ENCODE measurements at regions not wholly inside any gene's neighbourhood (a gene's known extent, or its start where the extent isn't known, plus 50 kb on each side); places are given as distances from the start of the nearest gene placed in this dataset.

DNA sequence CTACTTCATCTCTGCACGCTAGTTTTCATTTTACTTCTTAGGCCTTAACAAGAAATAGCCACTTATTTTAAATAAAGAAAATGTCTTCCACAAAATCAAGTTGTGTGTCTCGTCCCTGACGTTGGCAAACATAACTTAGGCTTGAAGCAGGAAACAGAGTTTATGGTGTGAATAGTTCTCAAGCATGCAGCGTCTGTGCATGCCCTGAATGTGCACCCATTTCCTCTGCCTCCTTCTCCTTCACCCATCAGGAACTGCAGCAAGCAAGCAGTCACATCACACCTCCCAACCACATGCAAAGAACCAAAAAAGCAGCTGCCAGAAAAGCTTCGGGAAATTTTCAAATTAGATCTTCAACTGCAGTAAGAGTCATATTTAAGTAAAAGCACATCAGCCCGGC is 424.0 kb upstream of the IRX4 start:
- H3K4me3 ChIP-seq (ENCODE audit: low read length in 2 of 2), result no peak overlapping the region
- no peak for DNase-seq (ENCODE audit: low read depth in 6 of 9, low spot score in 9 of 9)
- H3K4me1 ChIP-seq (ENCODE audit: control insufficient read depth in 2 of 2, insufficient read depth in 2 of 2, low read length in 2 of 2), result peaks cover 0 to 2% of the 10 kb centered on the region in 2 donors
- 84% methylated on average over 6 of the region's 6 CpGs for WGBS
- H3K27ac ChIP-seq (ENCODE audit: low read depth in 1 of 2, low read length in 1 of 2), result no peak overlapping the region
- H3K27me3 ChIP-seq (ENCODE audit: control insufficient read depth in 2 of 2, insufficient read depth in 1 of 2, low read length in 1 of 2), result no peaks in the 10 kb centered on the region
- no peaks in the 10 kb centered on the region for H3K36me3 ChIP-seq (ENCODE audit: control insufficient read depth in 2 of 2, insufficient read depth in 2 of 2, low read length in 1 of 2)
- no peaks in the 10 kb centered on the region for H3K9me3 ChIP-seq (ENCODE audit: control insufficient read depth in 2 of 2, insufficient read depth in 1 of 2, low read length in 1 of 2)

DNA sequence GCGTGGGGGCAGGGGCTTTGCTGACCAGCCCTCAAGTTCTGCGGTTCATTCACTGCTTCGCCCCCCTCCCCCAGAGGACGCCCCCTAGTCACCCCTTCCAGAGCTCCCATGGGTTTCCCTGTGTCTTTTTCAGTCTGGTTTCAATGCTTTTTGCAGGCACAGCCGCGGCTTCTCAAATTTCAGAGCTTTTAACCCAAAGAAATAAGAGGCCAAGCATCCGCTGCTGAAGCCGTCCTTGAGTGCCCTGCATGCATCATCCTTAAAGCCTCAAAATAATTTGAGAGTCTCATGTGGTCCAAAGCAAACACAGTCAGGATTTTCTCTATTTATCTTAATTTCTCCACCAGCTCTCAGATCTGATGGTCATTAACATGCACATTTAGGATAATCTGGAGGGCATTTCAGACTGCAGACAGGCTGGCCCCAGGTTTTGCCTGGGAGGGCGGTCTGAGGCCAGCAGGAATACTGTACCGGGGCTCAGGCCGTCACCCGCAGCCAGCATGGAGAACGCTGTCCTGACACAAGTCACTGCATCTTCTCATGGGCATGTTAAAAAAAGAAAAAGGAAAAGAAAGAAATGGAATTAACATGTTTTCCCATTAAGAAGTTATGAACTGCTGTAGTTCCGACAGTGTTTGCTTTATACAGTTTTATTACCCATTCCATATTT is 420.8 kb upstream of the IRX4 start:
- H3K9me3 ChIP-seq (ENCODE audit: control insufficient read depth in 2 of 2, insufficient read depth in 1 of 2, low read length in 1 of 2), result no peaks in the 10 kb centered on the region
- peaks cover 0 to 2% of the 10 kb centered on the region in 2 donors for H3K4me1 ChIP-seq (ENCODE audit: control insufficient read depth in 2 of 2, insufficient read depth in 2 of 2, low read length in 2 of 2)
- WGBS, result 77% methylated on average over 14 of the region's 14 CpGs
- H3K27me3 ChIP-seq (ENCODE audit: control insufficient read depth in 2 of 2, insufficient read depth in 1 of 2, low read length in 1 of 2), result no peaks in the 10 kb centered on the region
- no peak overlapping the region for H3K27ac ChIP-seq (ENCODE audit: low read depth in 1 of 2, low read length in 1 of 2)
- H3K4me3 ChIP-seq (ENCODE audit: low read length in 2 of 2), result no peak overlapping the region
- no peak for DNase-seq (ENCODE audit: low read depth in 6 of 9, low spot score in 9 of 9)
- no peaks in the 10 kb centered on the region for H3K36me3 ChIP-seq (ENCODE audit: control insufficient read depth in 2 of 2, insufficient read depth in 2 of 2, low read length in 1 of 2)

- H3K4me1 ChIP-seq (ENCODE audit: control insufficient read depth in 2 of 2, insufficient read depth in 2 of 2, low read length in 2 of 2), result peaks cover 0 to 2% of the 10 kb centered on the region in 2 donors
- 87% methylated on average over 16 of the region's 16 CpGs for WGBS
Measured at GRCh38 chr5:2302169-2302568, 419.4 kb upstream of the IRX4 start.

GRCh38 chr5:2300861-2301574 is 418.3 kb upstream of the IRX4 start:
- WGBS, result 95% methylated on average over 22 of the region's 22 CpGs
- H3K36me3 ChIP-seq (ENCODE audit: control insufficient read depth in 2 of 2, insufficient read depth in 2 of 2, low read length in 1 of 2), result no peaks in the 10 kb centered on the region
- H3K4me3 ChIP-seq (ENCODE audit: low read length in 2 of 2), result no peak overlapping the region
- H3K9me3 ChIP-seq (ENCODE audit: control insufficient read depth in 2 of 2, insufficient read depth in 1 of 2, low read length in 1 of 2), result no peaks in the 10 kb centered on the region
- H3K27me3 ChIP-seq (ENCODE audit: control insufficient read depth in 2 of 2, insufficient read depth in 1 of 2, low read length in 1 of 2), result no peaks in the 10 kb centered on the region
- no peak for DNase-seq (ENCODE audit: low read depth in 6 of 9, low spot score in 9 of 9)
- no peak overlapping the region for H3K27ac ChIP-seq (ENCODE audit: low read depth in 1 of 2, low read length in 1 of 2)
- H3K4me1 ChIP-seq (ENCODE audit: control insufficient read depth in 2 of 2, insufficient read depth in 2 of 2, low read length in 2 of 2), result peaks cover 0 to 2% of the 10 kb centered on the region in 2 donors

More at GRCh38 chr5:2302169-2302568, 419.4 kb upstream of the IRX4 start:
- Histone ChIP-seq H3K4me3 (ENCODE audit: low read length in 2 of 2) (no peak overlapping the region), H3K36me3 (ENCODE audit: control insufficient read depth in 2 of 2, insufficient read depth in 2 of 2, low read length in 1 of 2) (no peaks in the 10 kb centered on the region), H3K27ac (ENCODE audit: low read depth in 1 of 2, low read length in 1 of 2) (no peak overlapping the region), H3K27me3 (ENCODE audit: control insufficient read depth in 2 of 2, insufficient read depth in 1 of 2, low read length in 1 of 2) (no peaks in the 10 kb centered on the region), H3K9me3 (ENCODE audit: control insufficient read depth in 2 of 2, insufficient read depth in 1 of 2, low read length in 1 of 2) (no peaks in the 10 kb centered on the region)
- DNase-seq (ENCODE audit: low read depth in 6 of 9, low spot score in 9 of 9), result no peak

DNA sequence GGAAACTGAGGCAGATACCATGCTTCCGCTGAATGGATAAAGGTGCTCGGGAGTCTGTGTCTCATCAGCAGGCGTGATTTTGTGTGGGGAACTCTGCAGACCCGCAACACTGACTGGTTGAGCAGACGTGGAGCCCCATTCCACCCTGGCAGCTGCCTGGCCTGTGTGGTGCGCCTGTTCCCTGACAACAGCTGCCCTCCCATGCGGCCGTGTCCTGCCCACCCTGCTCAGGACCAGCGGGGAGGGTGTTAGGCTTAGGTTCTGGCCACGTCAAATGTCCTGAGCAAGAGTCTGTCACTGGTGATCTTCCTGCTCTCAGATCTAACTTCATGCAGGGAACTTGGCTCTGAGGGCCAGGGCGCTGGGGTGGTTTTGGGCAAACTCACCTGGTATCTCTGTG is 417.7 kb upstream of the IRX4 start:
- H3K4me3 ChIP-seq (ENCODE audit: low read length in 2 of 2), result no peak overlapping the region
- no peaks in the 10 kb centered on the region for H3K27me3 ChIP-seq (ENCODE audit: control insufficient read depth in 2 of 2, insufficient read depth in 1 of 2, low read length in 1 of 2)
- 96% methylated on average over 11 of the region's 11 CpGs for WGBS
- H3K27ac ChIP-seq (ENCODE audit: low read depth in 1 of 2, low read length in 1 of 2), result no peak overlapping the region
- no peaks in the 10 kb centered on the region for H3K36me3 ChIP-seq (ENCODE audit: control insufficient read depth in 2 of 2, insufficient read depth in 2 of 2, low read length in 1 of 2)
- H3K9me3 ChIP-seq (ENCODE audit: control insufficient read depth in 2 of 2, insufficient read depth in 1 of 2, low read length in 1 of 2), result no peaks in the 10 kb centered on the region
- DNase-seq (ENCODE audit: low read depth in 6 of 9, low spot score in 9 of 9), result no peak
- peaks cover 0 to 2% of the 10 kb centered on the region in 2 donors for H3K4me1 ChIP-seq (ENCODE audit: control insufficient read depth in 2 of 2, insufficient read depth in 2 of 2, low read length in 2 of 2)

- DNase-seq (ENCODE audit: low read depth in 6 of 9, low spot score in 9 of 9), result no peak
- 61% methylated on average over 19 of the region's 19 CpGs for WGBS
- H3K27ac ChIP-seq (ENCODE audit: low read depth in 1 of 2, low read length in 1 of 2), result no peak overlapping the region
- peaks cover 0 to 2% of the 10 kb centered on the region in 2 donors for H3K4me1 ChIP-seq (ENCODE audit: control insufficient read depth in 2 of 2, insufficient read depth in 2 of 2, low read length in 2 of 2)
- H3K36me3 ChIP-seq (ENCODE audit: control insufficient read depth in 2 of 2, insufficient read depth in 2 of 2, low read length in 1 of 2), result no peaks in the 10 kb centered on the region
- H3K9me3 ChIP-seq (ENCODE audit: control insufficient read depth in 2 of 2, insufficient read depth in 1 of 2, low read length in 1 of 2), result no peaks in the 10 kb centered on the region
- no peak overlapping the region for H3K4me3 ChIP-seq (ENCODE audit: low read length in 2 of 2)
- H3K27me3 ChIP-seq (ENCODE audit: control insufficient read depth in 2 of 2, insufficient read depth in 1 of 2, low read length in 1 of 2), result no peaks in the 10 kb centered on the region
Measured at GRCh38 chr5:2299388-2300220, 416.9 kb upstream of the IRX4 start.

DNA sequence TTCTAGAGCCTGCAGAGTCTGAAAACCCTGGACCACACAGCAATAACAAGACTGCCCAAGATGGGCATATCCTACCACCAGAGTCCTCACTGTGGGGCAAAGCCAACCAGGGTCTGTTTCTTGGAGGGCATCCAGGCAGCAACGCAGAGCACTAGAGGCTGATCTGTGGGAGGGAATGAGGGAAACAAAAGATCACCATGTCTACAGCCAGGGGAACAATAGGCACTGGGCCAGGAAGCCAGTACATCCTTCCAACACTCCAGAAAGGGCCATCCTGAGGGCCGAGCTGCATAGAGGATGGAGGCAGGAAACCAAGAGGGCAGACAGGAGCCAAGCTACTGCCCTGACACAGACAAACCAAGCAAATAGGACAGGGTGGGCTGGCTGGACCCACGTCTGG is 416.1 kb upstream of the IRX4 start:
- no peak for DNase-seq (ENCODE audit: low read depth in 6 of 9, low spot score in 9 of 9)
- peaks cover 0 to 2% of the 10 kb centered on the region in 2 donors for H3K4me1 ChIP-seq (ENCODE audit: control insufficient read depth in 2 of 2, insufficient read depth in 2 of 2, low read length in 2 of 2)
- H3K9me3 ChIP-seq (ENCODE audit: control insufficient read depth in 2 of 2, insufficient read depth in 1 of 2, low read length in 1 of 2), result no peaks in the 10 kb centered on the region
- H3K27me3 ChIP-seq (ENCODE audit: control insufficient read depth in 2 of 2, insufficient read depth in 1 of 2, low read length in 1 of 2), result no peaks in the 10 kb centered on the region
- no peak overlapping the region for H3K27ac ChIP-seq (ENCODE audit: low read depth in 1 of 2, low read length in 1 of 2)
- WGBS, result 25% methylated on average over 3 of the region's 3 CpGs
- no peak overlapping the region for H3K4me3 ChIP-seq (ENCODE audit: low read length in 2 of 2)
- no peaks in the 10 kb centered on the region for H3K36me3 ChIP-seq (ENCODE audit: control insufficient read depth in 2 of 2, insufficient read depth in 2 of 2, low read length in 1 of 2)

- H3K4me3 ChIP-seq (ENCODE audit: low read length in 2 of 2), result no peak overlapping the region
- H3K4me1 ChIP-seq (ENCODE audit: control insufficient read depth in 2 of 2, insufficient read depth in 2 of 2, low read length in 2 of 2), result no peaks in the 10 kb centered on the region
- H3K9me3 ChIP-seq (ENCODE audit: control insufficient read depth in 2 of 2, insufficient read depth in 1 of 2, low read length in 1 of 2), result no peaks in the 10 kb centered on the region
- WGBS, result 92% methylated on average over 13 of the region's 13 CpGs
- H3K27ac ChIP-seq (ENCODE audit: low read depth in 1 of 2, low read length in 1 of 2), result no peak overlapping the region
- DNase-seq (ENCODE audit: low read depth in 6 of 9, low spot score in 9 of 9), result no peak
- H3K36me3 ChIP-seq (ENCODE audit: control insufficient read depth in 2 of 2, insufficient read depth in 2 of 2, low read length in 1 of 2), result no peaks in the 10 kb centered on the region
- H3K27me3 ChIP-seq (ENCODE audit: control insufficient read depth in 2 of 2, insufficient read depth in 1 of 2, low read length in 1 of 2), result no peaks in the 10 kb centered on the region
Measured at GRCh38 chr5:2297991-2298390, 415.3 kb upstream of the IRX4 start.

- no peak overlapping the region for H3K27ac ChIP-seq (ENCODE audit: low read depth in 1 of 2, low read length in 1 of 2)
- no peaks in the 10 kb centered on the region for H3K36me3 ChIP-seq (ENCODE audit: control insufficient read depth in 2 of 2, insufficient read depth in 2 of 2, low read length in 1 of 2)
- DNase-seq (ENCODE audit: low read depth in 6 of 9, low spot score in 9 of 9), result no peak
- H3K27me3 ChIP-seq (ENCODE audit: control insufficient read depth in 2 of 2, insufficient read depth in 1 of 2, low read length in 1 of 2), result no peaks in the 10 kb centered on the region
- 92% methylated on average over 13 of the region's 13 CpGs for WGBS
- no peaks in the 10 kb centered on the region for H3K9me3 ChIP-seq (ENCODE audit: control insufficient read depth in 2 of 2, insufficient read depth in 1 of 2, low read length in 1 of 2)
- no peaks in the 10 kb centered on the region for H3K4me1 ChIP-seq (ENCODE audit: control insufficient read depth in 2 of 2, insufficient read depth in 2 of 2, low read length in 2 of 2)
- H3K4me3 ChIP-seq (ENCODE audit: low read length in 2 of 2), result no peak overlapping the region
Measured at GRCh38 chr5:2295476-2295875, 412.8 kb upstream of the IRX4 start.

Measured in thymus (tissue), 11 donors.